A204.1 (cell line): ENCODE measurements at regions not wholly inside any gene's neighbourhood (a gene's known extent, or its start where the extent isn't known, plus 50 kb on each side); places are given as distances from the start of the nearest gene placed in this dataset.
"Not testable (repeated sequence)": the region's sequence is repeated elsewhere in the genome, so short reads cannot be mapped to it uniquely, and the experiment has no call there.

Experiments used
- FAIRE-seq: peaks from 2 replicates; lab custom pipeline; 2012; peaks lifted over from hg19 to GRCh38; lab: Jason Lieb, UNC

GRCh38 chr18:41899535-41899934, 55.5 kb upstream of the PIK3C3 start:
- no peak for FAIRE-seq

GRCh38 chr18:41893432-41893831, 61.6 kb upstream of the PIK3C3 start:
- no peak for FAIRE-seq

DNA sequence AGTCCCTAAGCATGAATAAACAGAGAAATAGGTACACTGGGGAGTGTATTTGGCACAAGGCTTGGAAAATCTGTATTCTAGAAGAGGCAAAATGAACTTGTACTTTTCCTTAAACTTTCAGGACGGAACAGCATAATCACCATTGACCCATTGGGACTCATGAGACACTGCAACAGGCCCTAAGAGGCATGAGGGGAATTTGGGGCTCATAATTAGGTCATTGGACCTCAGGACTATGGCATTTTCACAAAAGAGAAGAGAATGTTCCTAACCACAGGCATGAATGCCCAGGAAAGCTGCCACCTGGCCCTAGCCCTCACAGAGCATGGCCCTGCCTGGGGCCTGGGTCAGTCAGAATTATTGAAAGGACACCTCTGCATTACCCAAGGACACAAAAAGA, 67.9 kb upstream of the PIK3C3 start:
- FAIRE-seq = no peak

GRCh38 chr18:41886126-41886807, 68.8 kb upstream of the PIK3C3 start:
- no peak for FAIRE-seq

- FAIRE-seq = no peak
These were observed 73.7 kb upstream of the PIK3C3 start for GRCh38 chr18:41881285-41881684.

DNA sequence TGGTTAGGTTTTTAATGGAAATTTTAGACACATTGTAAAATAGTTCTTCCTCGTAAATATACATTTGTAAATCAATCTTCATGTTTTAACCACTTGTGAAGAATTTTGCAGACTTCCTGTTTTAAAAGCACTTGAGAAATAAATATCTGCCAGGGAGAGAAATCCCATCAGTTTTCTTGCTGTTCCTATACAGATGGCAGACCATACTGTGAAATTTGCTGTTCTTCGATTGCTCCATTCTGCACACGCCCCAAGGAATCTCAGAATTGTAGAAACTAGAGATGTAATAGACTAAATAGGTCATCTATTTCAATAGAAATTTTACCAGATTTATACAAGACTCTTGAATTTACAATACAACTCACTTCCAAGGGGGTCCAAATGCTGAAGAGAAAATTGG, 75.8 kb upstream of the PIK3C3 start:
- FAIRE-seq = no peak

DNA sequence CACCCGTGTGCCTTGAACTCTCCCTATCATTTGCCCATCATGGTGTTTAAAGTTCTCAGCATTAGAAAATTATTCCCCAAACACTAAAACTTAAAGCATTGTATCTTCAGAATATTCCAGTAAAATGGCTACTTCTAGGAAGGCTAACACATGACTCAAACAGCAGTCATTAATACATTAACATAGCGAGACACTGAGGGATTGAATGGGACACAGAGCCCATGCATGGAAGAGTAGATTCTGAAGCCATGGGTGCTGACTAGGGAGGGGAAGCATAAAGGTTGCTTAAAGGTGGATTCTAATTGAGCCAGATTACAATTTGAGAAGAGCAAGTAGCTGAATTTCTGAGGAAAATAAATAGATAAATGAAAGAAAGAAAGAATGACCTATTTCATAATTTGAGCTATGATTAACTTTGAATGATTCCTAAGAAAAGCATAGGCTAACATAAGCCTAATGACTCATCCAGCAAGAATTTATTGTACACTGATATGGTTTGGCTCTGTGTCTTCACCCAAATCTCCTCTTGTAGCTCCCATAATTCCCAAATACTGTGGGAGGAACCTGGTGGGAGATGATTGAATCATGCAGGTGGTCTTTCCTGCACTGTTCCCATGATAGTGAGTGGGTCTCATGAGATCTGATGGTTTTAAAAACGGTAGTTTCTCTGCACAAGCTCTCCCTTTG, 79.8 kb upstream of the PIK3C3 start:
- FAIRE-seq = no peak

- no peak for FAIRE-seq
These were observed 81.3 kb upstream of the PIK3C3 start for GRCh38 chr18:41873730-41874129.

DNA sequence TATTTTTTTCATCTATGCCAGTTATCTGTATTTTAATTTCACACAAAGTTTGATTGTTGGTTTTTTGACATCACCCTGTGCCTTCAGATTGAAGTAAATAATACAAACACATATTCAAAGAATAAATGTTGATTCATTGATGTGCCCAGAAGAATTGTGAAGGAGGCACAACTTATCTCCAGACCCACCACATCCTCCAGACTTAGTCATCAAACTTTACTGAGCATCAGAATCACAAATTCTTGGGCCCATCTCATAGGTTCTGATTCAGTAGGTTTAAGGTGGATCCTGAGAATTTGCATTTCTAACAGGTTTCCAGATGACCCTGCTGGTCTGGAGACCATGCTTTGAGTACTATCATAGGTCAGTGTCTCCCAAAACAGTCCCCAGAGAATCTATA, 82.8 kb upstream of the PIK3C3 start:
- FAIRE-seq = no peak

DNA sequence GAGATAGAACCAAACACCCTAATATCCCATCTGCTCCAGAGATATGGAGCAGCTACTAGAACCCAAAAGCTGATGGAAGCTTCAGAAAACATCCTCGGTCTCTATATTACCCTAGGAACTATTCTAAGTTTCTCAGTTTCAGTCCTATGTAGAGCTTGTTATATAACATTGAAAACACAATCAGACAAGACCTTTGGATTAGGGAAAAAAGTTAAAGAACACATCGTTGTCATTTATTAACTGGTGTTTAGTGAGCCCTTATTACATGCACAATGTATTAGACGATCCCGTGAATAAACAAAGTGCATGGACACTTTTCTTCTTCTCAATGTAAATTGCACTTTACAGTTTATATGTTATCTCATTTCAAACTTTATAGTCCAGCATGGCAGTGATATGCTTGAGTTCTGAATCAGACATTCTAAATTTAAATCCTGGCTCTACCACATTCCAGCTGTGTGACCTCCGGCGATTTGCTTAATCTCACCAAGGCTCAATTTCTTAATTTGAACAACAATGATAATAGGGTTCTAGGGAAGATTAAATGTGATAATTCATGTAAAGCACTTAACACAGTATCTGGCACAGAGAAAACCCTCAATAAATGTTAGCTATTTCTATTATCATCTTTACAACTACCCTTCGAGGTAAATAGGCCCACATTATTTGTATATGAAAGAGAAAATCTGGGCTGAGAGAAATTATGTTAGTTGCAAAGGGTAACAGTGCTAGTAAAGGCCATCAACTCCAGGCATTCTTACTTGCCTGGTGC, 83.6 kb upstream of the PIK3C3 start:
- no peak for FAIRE-seq

- no peak for FAIRE-seq
These were observed 84.2 kb upstream of the PIK3C3 start for GRCh38 chr18:41870817-41871216.

GRCh38 chr18:41870191-41870590, 84.8 kb upstream of the PIK3C3 start:
- FAIRE-seq = no peak

DNA sequence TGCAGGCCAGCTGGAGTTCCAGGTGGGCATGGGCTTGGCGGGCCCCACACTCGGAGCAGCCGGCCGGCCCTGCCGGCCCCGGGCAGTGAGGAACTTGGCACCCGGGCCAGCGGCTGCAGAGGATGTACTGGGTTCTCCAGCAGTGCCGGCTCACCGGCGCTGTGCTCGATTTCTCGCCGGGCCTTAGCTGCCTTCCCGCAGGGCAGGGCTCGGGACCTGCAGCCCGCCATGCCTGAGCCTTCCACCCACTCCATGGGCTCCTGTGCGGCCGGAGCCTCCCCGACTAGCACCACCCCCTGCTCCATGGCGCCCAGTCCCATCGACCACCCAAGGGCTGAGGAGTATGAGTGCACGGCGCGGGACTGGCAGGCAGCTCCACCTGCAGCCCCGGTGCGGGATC, 89.2 kb upstream of the PIK3C3 start:
- FAIRE-seq = not testable (repeated sequence)

DNA sequence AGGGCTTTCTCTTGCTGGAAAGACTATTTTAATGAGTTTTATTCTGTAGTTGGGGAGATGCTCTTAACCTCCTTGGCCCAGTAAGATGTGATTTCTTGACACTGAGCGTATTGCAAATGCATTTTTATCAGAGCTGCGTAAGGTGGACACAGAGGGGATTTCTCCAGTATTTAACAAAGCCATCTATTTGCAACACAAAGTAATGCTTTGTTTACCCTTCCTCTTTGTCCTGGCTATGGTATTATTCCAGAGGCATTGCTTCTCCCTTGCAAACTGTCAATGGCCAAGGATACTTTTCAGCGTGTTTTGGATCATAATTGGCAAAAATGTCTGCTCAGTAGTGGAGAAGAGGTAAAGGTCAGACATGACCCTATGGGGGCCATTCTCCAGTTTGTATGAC, 90.8 kb upstream of the PIK3C3 start:
- no peak for FAIRE-seq

DNA sequence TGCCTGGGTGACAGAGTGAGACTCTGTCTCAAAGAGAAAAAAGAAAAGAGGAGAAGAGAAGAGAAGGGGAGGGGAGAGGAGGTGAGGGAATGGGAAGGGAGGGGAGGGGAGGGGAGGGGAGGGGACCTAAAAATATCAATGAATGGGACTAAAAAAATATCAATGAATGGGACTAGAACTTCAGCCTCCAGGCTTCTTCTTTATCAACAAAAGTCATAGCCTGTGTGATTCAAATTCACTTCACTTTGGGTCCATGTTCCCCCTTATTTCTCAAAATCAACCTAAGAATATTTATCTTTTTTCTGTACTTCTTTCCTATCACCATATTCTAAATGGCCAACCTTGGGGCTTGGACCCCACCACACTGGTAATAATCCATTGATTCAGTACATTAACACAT, 92.1 kb upstream of the PIK3C3 start:
- FAIRE-seq = no peak

GRCh38 chr18:41860987-41861386, 94.0 kb upstream of the PIK3C3 start:
- no peak for FAIRE-seq

GRCh38 chr18:41858761-41859555, 96.1 kb upstream of the PIK3C3 start:
- no peak for FAIRE-seq

- FAIRE-seq = no peak
These were observed 101.8 kb upstream of the PIK3C3 start for GRCh38 chr18:41853280-41853679.

DNA sequence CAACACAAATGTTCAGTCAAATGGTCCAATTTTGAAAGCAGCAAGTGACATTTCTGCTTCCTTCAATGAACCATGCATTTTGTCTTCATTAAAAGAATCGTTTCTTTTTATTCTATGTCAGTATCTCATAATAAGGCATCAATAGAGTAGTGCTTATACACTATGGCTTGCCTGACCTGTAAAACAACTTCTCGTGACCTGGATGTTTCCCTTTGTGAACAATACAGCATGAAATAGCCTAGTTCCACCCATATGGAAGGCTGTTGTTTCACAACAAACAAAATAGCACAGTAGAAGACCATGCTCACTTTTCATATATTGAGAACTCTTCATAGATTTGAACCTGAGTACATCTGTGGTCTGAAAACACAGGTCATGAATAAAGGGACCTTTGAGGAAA, 104.3 kb upstream of the PIK3C3 start:
- FAIRE-seq = no peak

DNA sequence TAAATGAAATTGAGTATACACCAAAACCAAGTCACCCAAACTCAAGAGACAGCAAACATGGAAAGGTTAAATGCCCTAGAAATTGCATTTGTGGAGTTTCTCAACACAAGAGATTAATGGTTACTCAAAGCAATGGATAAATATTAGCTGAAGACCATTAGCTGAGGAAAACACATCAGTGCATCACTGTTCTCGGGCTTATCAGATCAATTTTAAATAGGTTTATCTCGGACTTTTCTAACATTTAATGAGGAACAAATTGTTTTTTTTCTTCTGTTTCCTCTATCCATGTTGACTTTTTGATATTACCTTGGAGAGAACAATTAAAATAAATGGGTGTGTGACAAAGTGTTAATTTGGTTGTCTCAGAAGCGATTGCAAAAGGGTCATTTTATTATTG, 105.4 kb upstream of the PIK3C3 start:
- no peak for FAIRE-seq

DNA sequence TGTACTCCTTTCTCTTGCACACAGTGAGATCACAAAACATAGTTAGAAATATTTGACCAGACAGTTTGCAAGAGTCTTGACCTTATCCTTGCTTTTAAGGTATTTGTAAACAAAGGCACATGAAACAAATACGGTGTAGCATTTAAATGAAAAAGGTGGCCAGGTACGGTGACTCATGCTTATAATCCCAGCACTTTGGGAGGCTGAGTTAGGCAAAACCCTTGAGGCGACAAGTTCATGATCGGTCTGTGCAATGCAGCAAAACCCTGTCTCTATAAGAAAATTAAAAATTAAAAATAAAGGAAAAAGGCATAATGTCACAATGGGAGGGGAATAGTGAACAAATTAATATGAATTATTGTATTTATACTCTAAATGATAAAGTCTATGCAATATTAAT, 109.5 kb upstream of the PIK3C3 start:
- FAIRE-seq = no peak

GRCh38 chr18:41842886-41843285, 112.1 kb upstream of the PIK3C3 start:
- FAIRE-seq = no peak
